ENCODE measurements at regions not wholly inside any gene's neighbourhood (a gene's known extent, or its start where the extent isn't known, plus 50 kb on each side); places are given as distances from the start of the nearest gene placed in this dataset.

DNA sequence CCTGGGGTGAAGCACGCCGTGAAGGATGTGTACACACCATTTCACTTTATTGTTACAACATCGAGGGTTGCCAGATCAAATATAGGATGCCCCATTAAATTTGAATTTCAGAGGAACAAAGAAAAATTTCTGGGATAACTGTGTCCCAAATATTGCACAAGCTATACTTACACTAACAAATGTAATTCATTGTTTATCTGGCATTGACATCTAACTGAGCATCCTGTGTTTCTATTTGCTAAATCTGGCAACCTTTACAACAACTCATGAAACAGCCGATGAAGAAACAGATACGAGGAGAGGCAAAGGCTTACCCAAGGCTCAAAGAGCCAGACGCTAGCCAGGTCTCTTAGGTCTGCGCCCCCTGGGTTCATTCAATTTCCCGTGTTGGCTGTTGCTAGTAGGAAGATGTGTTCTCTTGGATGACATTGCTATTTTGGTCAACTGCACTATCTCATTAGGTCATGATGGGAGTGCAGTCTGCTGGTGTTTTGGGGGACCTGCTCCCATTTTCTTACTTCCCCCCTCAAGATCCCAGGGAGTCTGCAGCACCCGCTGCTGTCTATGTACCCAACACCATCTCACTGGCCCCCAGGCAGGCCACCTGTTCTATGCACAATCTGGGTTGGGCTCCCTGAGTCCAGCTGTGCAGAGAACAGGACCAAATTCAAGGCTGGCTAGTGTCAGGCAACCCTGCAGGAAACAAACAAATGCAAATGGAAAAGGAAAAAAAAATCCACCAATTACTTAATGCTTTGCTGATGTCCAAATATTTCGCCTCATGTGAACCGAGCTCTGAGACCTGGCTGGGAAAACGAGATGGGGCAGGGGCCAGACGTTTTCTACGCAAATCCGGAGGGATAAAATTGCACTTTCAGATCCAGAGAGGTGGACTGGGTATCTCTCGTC lies 560.9 kb downstream of the MIAT start:
- H3K9me3 Mint-ChIP-seq = no peaks in the 10 kb centered on the region
- intact Hi-C loops (cut with micrococcal nuclease) = no loop called here
- DNase-seq (ENCODE audit: low spot score) = no peak
- peaks cover 2% of the 10 kb centered on the region for H3K27me3 Mint-ChIP-seq (ENCODE audit: insufficient read depth)
- no peak overlapping the region for H3K4me3 Mint-ChIP-seq
- no peak overlapping the region for H3K27ac Mint-ChIP-seq
- H3K4me1 Mint-ChIP-seq (ENCODE audit: low read depth) = no peaks in the 10 kb centered on the region
- H3K36me3 Mint-ChIP-seq (ENCODE audit: low read depth) = no peaks in the 10 kb centered on the region

DNA sequence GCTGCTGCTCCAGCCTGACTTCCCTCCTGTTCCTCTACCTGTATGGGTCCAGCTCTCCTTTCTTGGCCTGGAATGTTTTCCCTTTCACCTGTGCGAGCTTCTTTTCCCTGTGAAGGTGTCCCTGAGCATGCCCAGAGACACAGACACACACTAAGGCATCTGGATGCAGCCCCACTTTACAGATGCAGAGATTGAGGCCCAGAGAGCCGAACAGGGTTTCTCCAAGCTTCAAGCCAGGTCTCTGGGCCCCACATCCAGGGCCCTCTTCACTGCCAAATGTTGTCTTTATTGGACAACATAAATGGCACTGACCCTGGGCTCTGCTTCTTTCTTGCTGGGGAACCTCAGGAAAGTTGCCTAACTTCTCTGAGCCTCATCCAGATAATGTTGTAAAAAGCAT lies 561.6 kb downstream of the MIAT start:
- no peaks in the 10 kb centered on the region for H3K9me3 Mint-ChIP-seq
- no peak overlapping the region for H3K27ac Mint-ChIP-seq
- H3K36me3 Mint-ChIP-seq (ENCODE audit: low read depth) = no peaks in the 10 kb centered on the region
- H3K4me3 Mint-ChIP-seq = no peak overlapping the region
- H3K4me1 Mint-ChIP-seq (ENCODE audit: low read depth) = no peaks in the 10 kb centered on the region
- no peak for DNase-seq (ENCODE audit: low spot score)
- peaks cover 2% of the 10 kb centered on the region for H3K27me3 Mint-ChIP-seq (ENCODE audit: insufficient read depth)
- intact Hi-C loops (cut with micrococcal nuclease) = no loop called here

DNA sequence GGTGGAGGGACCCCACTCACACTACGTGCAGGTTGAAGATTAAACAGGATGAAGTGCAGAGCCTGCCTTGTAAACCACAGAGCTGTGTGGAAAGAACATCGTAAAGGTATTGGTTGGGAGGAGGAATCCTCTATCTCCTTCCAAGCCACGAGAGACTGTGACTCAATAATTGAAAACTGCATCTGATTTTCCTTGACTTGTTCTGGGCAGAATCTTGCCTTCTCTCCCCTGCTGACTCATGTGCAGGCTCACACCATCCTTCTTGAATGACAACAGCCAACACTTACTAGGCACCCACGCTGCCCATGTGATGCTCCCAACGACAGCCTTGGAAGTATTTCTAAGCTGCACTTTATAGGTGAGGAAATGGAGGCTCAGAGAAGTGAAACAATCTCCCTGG lies 563.0 kb downstream of the MIAT start:
- Mint-ChIP-seq H3K36me3 (ENCODE audit: low read depth) (no peaks in the 10 kb centered on the region), H3K9me3 (no peaks in the 10 kb centered on the region), H3K4me1 (ENCODE audit: low read depth) (no peaks in the 10 kb centered on the region), H3K27ac (no peak overlapping the region), H3K27me3 (ENCODE audit: insufficient read depth) (peaks cover 2% of the 10 kb centered on the region), H3K4me3 (no peak overlapping the region)
- no peak for DNase-seq (ENCODE audit: low spot score)
- intact Hi-C loops (cut with micrococcal nuclease) = no loop called here

DNA sequence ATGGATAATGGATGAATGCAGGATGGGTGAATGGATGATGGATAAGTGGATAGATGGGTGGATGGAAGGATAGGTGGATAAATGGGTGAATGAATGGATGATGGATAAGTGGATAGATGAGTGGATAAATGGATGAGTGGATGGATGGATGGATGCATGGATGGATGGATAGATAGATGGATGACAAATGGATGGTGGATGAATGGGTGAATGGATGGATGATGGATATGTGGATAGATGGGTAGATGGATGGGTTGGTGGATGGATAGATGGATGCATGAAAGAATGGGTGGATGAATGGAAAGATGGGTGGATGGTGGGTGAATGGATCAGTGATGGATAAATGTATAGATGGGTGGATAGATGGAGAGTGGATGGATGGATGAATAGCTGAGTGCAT lies 564.8 kb downstream of the MIAT start:
- no peaks in the 10 kb centered on the region for H3K36me3 Mint-ChIP-seq (ENCODE audit: low read depth)
- DNase-seq (ENCODE audit: low spot score) = no peak
- H3K27ac Mint-ChIP-seq = no peak overlapping the region
- H3K4me1 Mint-ChIP-seq (ENCODE audit: low read depth) = no peaks in the 10 kb centered on the region
- no peak overlapping the region for H3K4me3 Mint-ChIP-seq
- peaks cover 2% of the 10 kb centered on the region for H3K27me3 Mint-ChIP-seq (ENCODE audit: insufficient read depth)
- no peaks in the 10 kb centered on the region for H3K9me3 Mint-ChIP-seq
- intact Hi-C loops (cut with micrococcal nuclease) = no loop called here

DNA sequence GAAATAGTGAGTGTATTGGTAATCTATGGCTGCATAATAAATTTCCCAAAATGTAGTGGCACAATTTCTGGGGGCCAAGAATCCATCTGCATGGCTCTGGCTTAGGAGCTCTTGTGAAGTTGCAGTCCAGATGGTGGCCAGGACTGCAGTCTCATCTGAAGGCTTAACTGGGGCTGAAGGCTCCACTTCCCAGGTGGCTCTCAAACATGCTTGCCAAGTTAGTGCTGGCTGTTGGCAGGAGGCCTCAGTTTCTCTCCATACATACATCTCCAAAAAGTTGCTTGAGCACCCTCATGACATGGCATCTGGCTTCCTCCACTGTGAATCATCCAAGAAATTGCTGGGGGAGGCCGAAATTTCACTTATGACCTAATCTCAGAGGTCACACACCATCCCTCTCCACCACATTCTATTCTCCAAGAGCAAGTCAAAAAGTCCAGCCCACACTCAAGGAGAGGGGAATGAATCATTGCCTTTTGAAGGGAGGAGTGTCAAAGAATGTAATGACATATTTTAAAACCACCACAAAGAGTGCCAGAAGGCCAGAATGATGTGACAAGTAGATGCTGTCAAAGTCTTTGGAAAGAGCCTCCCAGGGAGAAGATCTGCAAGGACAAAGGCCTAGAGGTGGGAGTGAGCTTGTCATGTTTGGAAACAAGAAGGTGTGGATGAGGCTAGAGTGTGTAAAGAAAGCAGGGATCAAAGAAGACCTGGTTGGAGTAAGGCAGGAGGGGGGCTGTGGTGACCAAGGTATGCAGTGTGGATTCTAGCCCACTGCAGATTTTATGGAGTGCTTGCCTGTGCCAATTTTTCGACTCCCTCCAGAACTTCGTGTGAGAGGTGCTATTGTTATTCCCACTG lies 566.2 kb downstream of the MIAT start:
- H3K36me3 Mint-ChIP-seq (ENCODE audit: low read depth) = no peaks in the 10 kb centered on the region
- H3K4me1 Mint-ChIP-seq (ENCODE audit: low read depth) = no peaks in the 10 kb centered on the region
- H3K4me3 Mint-ChIP-seq = no peak overlapping the region
- H3K27me3 Mint-ChIP-seq (ENCODE audit: insufficient read depth) = peaks cover 2% of the 10 kb centered on the region
- H3K27ac Mint-ChIP-seq = no peak overlapping the region
- DNase-seq (ENCODE audit: low spot score) = no peak
- H3K9me3 Mint-ChIP-seq = no peaks in the 10 kb centered on the region
- intact Hi-C loops (cut with micrococcal nuclease) = no loop called here

DNA sequence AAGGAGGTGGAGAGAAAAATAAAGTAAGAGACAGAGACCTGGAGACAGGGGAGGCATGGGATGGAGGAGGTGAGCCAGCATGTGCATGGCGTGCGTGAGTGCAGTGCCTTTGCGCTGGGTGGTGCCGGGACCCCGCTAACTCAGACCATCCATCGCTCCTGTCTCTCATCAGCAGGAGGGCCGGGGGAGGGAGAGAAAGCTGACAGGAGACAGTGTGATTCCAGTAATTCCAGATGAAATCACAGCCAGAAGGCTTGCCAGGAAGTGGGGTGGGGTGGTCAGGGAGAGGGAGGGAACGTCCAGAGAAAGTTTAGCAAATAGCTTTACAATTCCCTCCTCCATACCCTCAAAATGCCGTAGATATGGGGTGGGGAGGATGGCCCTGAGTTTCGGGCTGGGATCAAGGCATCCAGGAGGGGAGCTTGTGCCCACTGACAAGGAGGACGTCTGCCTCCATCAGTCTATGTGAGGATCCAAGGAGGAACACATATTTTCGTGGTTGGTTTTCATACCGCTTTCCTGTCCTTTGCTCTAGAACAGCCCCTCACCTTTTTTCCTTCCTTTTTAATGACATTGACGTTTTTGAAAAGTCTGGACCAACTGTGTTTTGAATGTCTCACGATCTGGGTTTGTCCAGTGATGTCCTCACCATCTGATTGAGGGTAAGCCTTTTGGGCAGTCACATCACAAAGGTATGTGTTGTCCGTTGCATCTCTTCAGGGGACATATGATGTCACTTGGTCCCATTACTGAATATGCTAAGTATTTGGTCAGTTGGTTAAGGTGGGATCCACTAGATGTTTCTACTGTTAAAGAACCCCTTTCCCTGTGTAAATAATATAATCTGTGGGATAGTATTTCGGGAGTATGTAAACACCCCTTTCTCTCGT lies 567.3 kb downstream of the MIAT start:
- DNase-seq (ENCODE audit: low spot score) = no peak
- no peak overlapping the region for H3K4me3 Mint-ChIP-seq
- no peaks in the 10 kb centered on the region for H3K4me1 Mint-ChIP-seq (ENCODE audit: low read depth)
- no peaks in the 10 kb centered on the region for H3K9me3 Mint-ChIP-seq
- intact Hi-C loops (cut with micrococcal nuclease) = no loop called here
- H3K27me3 Mint-ChIP-seq (ENCODE audit: insufficient read depth) = no peaks in the 10 kb centered on the region
- H3K36me3 Mint-ChIP-seq (ENCODE audit: low read depth) = no peaks in the 10 kb centered on the region
- H3K27ac Mint-ChIP-seq = no peak overlapping the region

DNA sequence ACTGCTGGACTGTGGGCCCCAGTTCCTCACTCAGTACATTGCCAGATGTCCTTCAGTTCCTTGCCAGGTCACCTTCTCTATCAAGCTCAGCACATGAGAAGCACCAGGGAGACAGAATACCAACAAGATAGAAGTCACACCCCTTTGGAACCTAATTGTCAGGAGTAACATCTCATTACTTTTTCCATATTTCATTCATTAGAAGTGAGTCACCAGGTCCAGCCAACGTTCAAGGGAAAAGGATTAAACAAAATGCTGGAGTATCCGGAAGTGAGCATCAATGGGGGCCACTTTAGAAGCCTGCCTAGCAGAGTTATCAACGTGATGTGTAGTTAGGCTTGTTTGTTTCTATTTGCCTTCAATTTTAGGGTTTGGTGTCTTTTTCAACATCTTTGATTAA lies 569.3 kb downstream of the MIAT start:
- H3K4me3 Mint-ChIP-seq = no peak overlapping the region
- H3K27ac Mint-ChIP-seq = no peak overlapping the region
- H3K9me3 Mint-ChIP-seq = no peaks in the 10 kb centered on the region

DNA sequence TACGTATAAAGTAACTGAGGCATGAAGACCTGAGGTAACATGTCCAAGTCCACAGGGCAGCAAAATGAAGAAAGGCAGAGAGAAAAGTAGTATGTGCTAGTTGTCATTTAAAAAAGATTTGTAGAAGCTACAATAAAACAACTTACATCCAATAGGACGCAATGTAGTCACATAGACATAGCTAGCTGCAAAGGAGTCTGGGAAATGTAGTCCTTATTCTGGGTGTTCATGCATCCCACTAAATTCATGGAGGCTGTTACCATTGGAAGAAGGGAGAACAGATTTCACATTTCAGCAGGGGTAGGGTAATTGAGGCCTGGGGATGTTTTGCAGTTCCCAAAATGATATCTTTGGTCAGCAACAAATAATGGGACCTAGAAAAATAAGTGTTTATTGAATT lies 571.4 kb downstream of the MIAT start:
- H3K27me3 Mint-ChIP-seq (ENCODE audit: insufficient read depth) = no peaks in the 10 kb centered on the region

More for the DNA sequence above, 569.3 kb downstream of the MIAT start:
- Mint-ChIP-seq H3K36me3 (ENCODE audit: low read depth) (no peaks in the 10 kb centered on the region), H3K27me3 (ENCODE audit: insufficient read depth) (no peaks in the 10 kb centered on the region), H3K4me1 (ENCODE audit: low read depth) (no peaks in the 10 kb centered on the region)
- DNase-seq (ENCODE audit: low spot score) = no peak
- intact Hi-C loops (cut with micrococcal nuclease) = no loop called here

DNA sequence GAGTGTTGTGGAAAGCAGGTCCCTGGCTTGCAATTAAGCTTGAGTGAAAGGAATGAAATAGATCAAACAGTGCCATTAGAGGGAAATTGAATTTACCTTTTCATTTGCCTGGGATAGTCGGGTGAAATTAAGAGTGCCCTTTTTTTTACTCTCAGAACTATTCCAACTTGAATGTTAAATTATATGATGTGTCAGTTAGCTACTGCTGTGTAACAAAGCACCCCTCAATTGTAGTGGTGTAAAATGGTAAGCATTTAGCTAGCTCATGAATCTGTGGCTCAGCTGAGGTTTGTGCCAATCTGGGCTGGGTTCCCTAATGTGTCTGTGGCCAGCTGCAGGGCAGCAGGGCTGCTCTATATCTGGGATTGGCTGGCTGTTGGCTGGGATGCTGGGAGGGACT lies 571.4 kb downstream of the MN1 start:
- no peak overlapping the region for H3K4me3 Mint-ChIP-seq
- DNase-seq (ENCODE audit: low spot score) = no peak
- no peaks in the 10 kb centered on the region for H3K9me3 Mint-ChIP-seq
- no peaks in the 10 kb centered on the region for H3K27me3 Mint-ChIP-seq (ENCODE audit: insufficient read depth)
- intact Hi-C loops (cut with micrococcal nuclease) = no loop called here
- H3K27ac Mint-ChIP-seq = no peak overlapping the region
- no peaks in the 10 kb centered on the region for H3K4me1 Mint-ChIP-seq (ENCODE audit: low read depth)
- H3K36me3 Mint-ChIP-seq (ENCODE audit: low read depth) = no peaks in the 10 kb centered on the region

More for the DNA sequence above, 571.4 kb downstream of the MIAT start:
- no peaks in the 10 kb centered on the region for H3K4me1 Mint-ChIP-seq (ENCODE audit: low read depth)
- intact Hi-C loops (cut with micrococcal nuclease) = no loop called here
- DNase-seq (ENCODE audit: low spot score) = no peak
- no peaks in the 10 kb centered on the region for H3K9me3 Mint-ChIP-seq
- no peaks in the 10 kb centered on the region for H3K36me3 Mint-ChIP-seq (ENCODE audit: low read depth)
- no peak overlapping the region for H3K4me3 Mint-ChIP-seq
- H3K27ac Mint-ChIP-seq = no peak overlapping the region

DNA sequence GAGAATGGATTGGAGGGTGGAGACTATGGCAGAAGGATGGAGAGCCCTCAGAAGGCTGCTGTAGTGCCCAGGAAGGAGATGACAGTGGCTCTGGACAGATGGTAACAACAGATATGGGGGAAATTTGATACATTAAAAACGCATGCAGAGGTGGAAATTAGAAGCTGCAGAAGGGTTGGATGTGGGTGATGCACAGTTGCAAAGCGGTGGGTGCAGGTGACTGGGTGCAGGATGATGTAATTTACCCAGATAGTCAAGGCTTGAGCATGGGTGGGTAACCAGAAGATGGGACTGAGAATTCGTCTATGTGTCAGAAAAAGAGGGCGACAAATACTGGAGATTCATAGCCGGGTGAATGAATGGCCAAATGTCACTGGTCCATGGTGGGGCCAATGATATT lies 570.3 kb downstream of the MN1 start:
- Mint-ChIP-seq H3K4me3 (no peak overlapping the region), H3K36me3 (ENCODE audit: low read depth) (no peaks in the 10 kb centered on the region), H3K27ac (no peak overlapping the region), H3K27me3 (ENCODE audit: insufficient read depth) (no peaks in the 10 kb centered on the region), H3K4me1 (ENCODE audit: low read depth) (no peaks in the 10 kb centered on the region), H3K9me3 (no peaks in the 10 kb centered on the region)
- no peak for DNase-seq (ENCODE audit: low spot score)
- intact Hi-C loops (cut with micrococcal nuclease) = no loop called here

DNA sequence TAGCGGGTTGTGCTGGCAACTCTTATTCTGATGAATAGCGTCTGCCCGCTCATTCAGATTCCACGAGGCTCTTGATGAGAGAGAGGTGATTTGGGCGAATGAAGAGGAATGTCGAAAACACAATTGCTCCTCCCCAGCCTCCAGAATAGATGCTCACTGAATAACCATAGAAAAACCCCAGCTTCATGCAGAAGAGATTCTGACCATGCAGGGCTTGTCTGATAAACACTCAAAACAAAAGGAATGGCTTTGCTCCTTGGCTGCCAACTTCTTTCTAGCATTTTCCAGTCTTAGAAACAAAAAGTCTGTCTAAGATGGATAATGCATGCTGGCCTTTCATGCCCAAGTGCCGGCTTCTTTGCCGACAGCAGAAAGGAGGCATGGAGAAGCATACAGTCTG lies 569.5 kb downstream of the MN1 start:
- intact Hi-C loops (cut with micrococcal nuclease) = no loop called here
- no peak overlapping the region for H3K27ac Mint-ChIP-seq
- DNase-seq (ENCODE audit: low spot score) = no peak
- no peaks in the 10 kb centered on the region for H3K9me3 Mint-ChIP-seq
- no peak overlapping the region for H3K4me3 Mint-ChIP-seq
- H3K36me3 Mint-ChIP-seq (ENCODE audit: low read depth) = no peaks in the 10 kb centered on the region
- no peaks in the 10 kb centered on the region for H3K4me1 Mint-ChIP-seq (ENCODE audit: low read depth)
- H3K27me3 Mint-ChIP-seq (ENCODE audit: insufficient read depth) = no peaks in the 10 kb centered on the region

DNA sequence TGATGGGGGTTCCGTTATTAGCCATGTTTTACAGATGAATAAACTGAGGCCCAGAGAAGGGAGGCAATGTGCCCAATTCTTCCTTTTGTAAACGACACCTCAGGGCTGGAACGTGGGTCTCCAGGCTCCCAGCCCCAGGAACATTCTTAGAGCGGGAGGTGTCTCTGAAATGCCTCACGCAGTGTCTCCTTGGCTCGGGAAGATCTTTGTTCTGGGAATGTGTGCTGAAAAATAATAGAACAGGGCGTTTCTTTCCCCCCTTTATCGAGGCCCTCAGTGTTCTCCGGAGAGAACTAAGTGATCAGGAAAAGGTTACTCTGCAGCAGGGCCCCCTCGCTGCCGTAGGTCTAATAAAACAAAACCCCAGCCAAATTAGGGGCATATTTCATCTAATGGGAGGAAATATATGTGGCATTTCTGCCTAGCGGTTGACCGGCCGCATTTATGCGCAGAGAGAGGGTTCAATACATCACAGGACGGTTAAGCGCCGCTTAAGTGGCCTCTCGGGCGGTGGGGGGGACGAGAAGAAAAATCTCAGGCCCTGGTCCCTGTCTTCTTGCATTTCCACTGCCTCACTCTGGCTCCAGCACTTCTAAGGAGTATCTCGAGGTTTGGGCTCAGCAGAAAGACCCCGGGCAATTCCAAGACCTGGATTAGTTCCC lies 564.3 kb downstream of the MN1 start:
- Mint-ChIP-seq H3K36me3 (ENCODE audit: low read depth) (no peaks in the 10 kb centered on the region), H3K4me3 (no peak overlapping the region), H3K27me3 (ENCODE audit: insufficient read depth) (no peaks in the 10 kb centered on the region), H3K9me3 (no peaks in the 10 kb centered on the region), H3K4me1 (ENCODE audit: low read depth) (no peaks in the 10 kb centered on the region), H3K27ac (no peak overlapping the region)
- DNase-seq (ENCODE audit: low spot score) = no peak
- intact Hi-C loops (cut with micrococcal nuclease) = no loop called here
